ENCODE measurements at regions not wholly inside any gene's neighbourhood (a gene's known extent, or its start where the extent isn't known, plus 50 kb on each side); places are given as distances from the start of the nearest gene placed in this dataset.

- no peak overlapping the region for H3K4me3 ChIP-seq
- no peak for TF ChIP-seq CTCF (IDR thresholded peaks at IDR 0.05; ENCODE audit: low read depth, low read length)
- no peaks in the 10 kb centered on the region for H3K9me3 ChIP-seq (ENCODE audit: low read depth)
- H3K27ac ChIP-seq, result no peak overlapping the region
- H3K27me3 ChIP-seq, result no peaks in the 10 kb centered on the region
- no peak for DNase-seq (ENCODE audit: low read depth in 1 of 2, low spot score in 1 of 2)
- no peaks in the 10 kb centered on the region for H3K36me3 ChIP-seq
- H3K4me1 ChIP-seq (ENCODE audit: low read depth), result peaks cover 11% of the 10 kb centered on the region
Observed at GRCh38 chr12:66033151-66033550, 97.4 kb downstream of the LLPH start.

- H3K4me3 ChIP-seq, result no peak overlapping the region
- no peaks in the 10 kb centered on the region for H3K27me3 ChIP-seq
- no peaks in the 10 kb centered on the region for H3K9me3 ChIP-seq (ENCODE audit: low read depth)
- no peak overlapping the region for H3K27ac ChIP-seq
- H3K36me3 ChIP-seq, result no peaks in the 10 kb centered on the region
- TF ChIP-seq CTCF (IDR thresholded peaks at IDR 0.05; ENCODE audit: low read depth, low read length), result no peak
- H3K4me1 ChIP-seq (ENCODE audit: low read depth), result peaks cover 11% of the 10 kb centered on the region
- DNase-seq (ENCODE audit: low read depth in 1 of 2, low spot score in 1 of 2), result no peak
Observed at GRCh38 chr12:66032739-66033138, 97.8 kb downstream of the LLPH start.

- Histone ChIP-seq H3K4me3 (no peak overlapping the region), H3K27me3 (no peaks in the 10 kb centered on the region), H3K27ac (no peak overlapping the region), H3K4me1 (ENCODE audit: low read depth) (peaks cover 5% of the 10 kb centered on the region), H3K36me3 (no peaks in the 10 kb centered on the region), H3K9me3 (ENCODE audit: low read depth) (no peaks in the 10 kb centered on the region)
- TF ChIP-seq CTCF (IDR thresholded peaks at IDR 0.05; ENCODE audit: low read depth, low read length), result no peak
- no peak for DNase-seq (ENCODE audit: low read depth in 1 of 2, low spot score in 1 of 2)
Observed at GRCh38 chr12:66030217-66030781, 100.3 kb downstream of the LLPH start.

- Histone ChIP-seq H3K4me1 (ENCODE audit: low read depth) (peaks cover 7% of the 10 kb centered on the region), H3K4me3 (no peak overlapping the region), H3K9me3 (ENCODE audit: low read depth) (no peaks in the 10 kb centered on the region), H3K27me3 (no peaks in the 10 kb centered on the region), H3K27ac (no peak overlapping the region), H3K36me3 (no peaks in the 10 kb centered on the region)
- no peak for DNase-seq (ENCODE audit: low read depth in 1 of 2, low spot score in 1 of 2)
- TF ChIP-seq CTCF (IDR thresholded peaks at IDR 0.05; ENCODE audit: low read depth, low read length), result no peak
Observed at GRCh38 chr12:66028390-66028789, 102.2 kb downstream of the LLPH start.

- no peak overlapping the region for H3K4me3 ChIP-seq
- no peaks in the 10 kb centered on the region for H3K27me3 ChIP-seq
- H3K4me1 ChIP-seq (ENCODE audit: low read depth), result peaks cover 7% of the 10 kb centered on the region
- no peak for TF ChIP-seq CTCF (IDR thresholded peaks at IDR 0.05; ENCODE audit: low read depth, low read length)
- no peak overlapping the region for H3K27ac ChIP-seq
- no peaks in the 10 kb centered on the region for H3K9me3 ChIP-seq (ENCODE audit: low read depth)
- peak in 1 of 2 donors; percentile 30 for DNase-seq (ENCODE audit: low read depth in 1 of 2, low spot score in 1 of 2)
- no peaks in the 10 kb centered on the region for H3K36me3 ChIP-seq
Observed at GRCh38 chr12:66025477-66025876, 105.1 kb downstream of the LLPH start.

GRCh38 chr12:66024949-66025348, 105.6 kb downstream of the LLPH start:
- H3K9me3 ChIP-seq (ENCODE audit: low read depth), result no peaks in the 10 kb centered on the region
- no peak overlapping the region for H3K27ac ChIP-seq
- H3K4me3 ChIP-seq, result no peak overlapping the region
- H3K27me3 ChIP-seq, result no peaks in the 10 kb centered on the region
- H3K36me3 ChIP-seq, result no peaks in the 10 kb centered on the region
- peaks cover 7% of the 10 kb centered on the region for H3K4me1 ChIP-seq (ENCODE audit: low read depth)
- no peak for TF ChIP-seq CTCF (IDR thresholded peaks at IDR 0.05; ENCODE audit: low read depth, low read length)
- DNase-seq (ENCODE audit: low read depth in 1 of 2, low spot score in 1 of 2), result no peak

Data from cardiac muscle cell (in vitro differentiated cells and primary cell).